Endothelial cell of umbilical vein (primary cell): ENCODE measurements at regions not wholly inside any gene's neighbourhood (a gene's known extent, or its start where the extent isn't known, plus 50 kb on each side); places are given as distances from the start of the nearest gene placed in this dataset.

ENCODE experiments used
- BruUV-seq: library from RNA; stranded (reverse); fragments of 400-500 nt; replicated peaks from 2 replicates; lab custom pipeline; 2021; lab: Mats Ljungman, UMichigan
- CTCF ChIA-PET: fragments of 300-600, 350-600 bp; sonication (Branson Sonifier 250); formaldehyde crosslinking; loops from one replicate; lab custom pipeline; 2021; ENCODE audit warnings: antibody characterized with exemption, inconsistent platforms; lab: Charles Lee
- POLR2A ChIA-PET: fragments of 300-600, 350-600 bp; sonication (Branson Sonifier 250); formaldehyde crosslinking; loops from one replicate; lab custom pipeline; 2021; ENCODE audit warnings: antibody characterized with exemption, inconsistent platforms; lab: Charles Lee
- DNase-seq: peaks from one replicate; pipeline ENCODE4 v3.0.0-alpha.2; 2011; ENCODE audit warnings: low read depth, low spot score
- FAIRE-seq: peaks from 2 replicates; lab custom pipeline; 2011; peaks lifted over from hg19 to GRCh38; lab: Jason Lieb, UNC
- H2AFZ ChIP-seq: 2 replicates; pipeline ENCODE4 v1.6.0; 2012; ENCODE audit warnings: low read depth, low read length, control low read depth, inconsistent platforms
- H3K27ac ChIP-seq: 2 replicates; pipeline ENCODE4 v1.5.1; 2011; ENCODE audit warnings: low read depth, mild to moderate bottlenecking, control low read depth, low read length, moderate library complexity; ENCODE audit not compliant: insufficient read depth
- H3K27me3 ChIP-seq, 2 experiments: 2 replicates each; pipeline versions ENCODE4 v1.6.0 to v1.6.1; 2011; ENCODE audit warnings: low read length in 2 of 2, mixed read lengths in 1 of 2; ENCODE audit not compliant: control insufficient read depth in 2 of 2, insufficient read depth in 2 of 2
- H3K36me3 ChIP-seq, 2 experiments: 2 replicates in 1 of 2; 3 replicates in 1 of 2; pipeline ENCODE4 v1.5.1; 2011; ENCODE audit warnings: low read length in 2 of 2, mild to moderate bottlenecking in 1 of 2, moderate library complexity in 1 of 2; ENCODE audit not compliant: control insufficient read depth in 2 of 2, insufficient read depth in 2 of 2; ENCODE audit errors: extremely low read depth in 1 of 2
- H3K4me1 ChIP-seq: 3 replicates; pipeline ENCODE4 v1.5.1; 2011; ENCODE audit warnings: mild to moderate bottlenecking, low read length; ENCODE audit not compliant: control insufficient read depth, insufficient read depth; ENCODE audit errors: extremely low read depth
- H3K4me2 ChIP-seq: 2 replicates; pipeline ENCODE4 v1.6.1; 2011; ENCODE audit warnings: low read length, control low read depth, mixed read lengths; ENCODE audit not compliant: insufficient read depth
- H3K4me3 ChIP-seq, 3 experiments: fragments of 200-600 bp in 1 of 3; sonication (generic), shearing (Covaris generic) in 1 of 3; replicated peaks in 1 of 3; 2 replicates each; pipeline ENCODE4 v1.5.1; 2011 to 2016; ENCODE audit warnings: control low read depth in 3 of 3, low read length in 3 of 3, mild to moderate bottlenecking in 2 of 3, inconsistent platforms in 1 of 3, low read depth in 1 of 3, moderate library complexity in 1 of 3; ENCODE audit not compliant: insufficient read depth in 1 of 3
- H3K79me2 ChIP-seq: 2 replicates; pipeline ENCODE4 v1.6.0; 2012; ENCODE audit warnings: low read length, inconsistent platforms; ENCODE audit not compliant: control insufficient read depth, insufficient read depth
- H3K9ac ChIP-seq: replicated peaks from 2 replicates; pipeline ENCODE3; 2011; ENCODE audit warnings: low read length, control low read depth; ENCODE audit not compliant: insufficient read depth; ENCODE audit errors: extremely low read depth
- H3K9me1 ChIP-seq: replicated peaks from 3 replicates; pipeline ENCODE4 v1.6.0; 2011; ENCODE audit warnings: mild to moderate bottlenecking, low read length; ENCODE audit not compliant: control insufficient read depth, insufficient read depth; ENCODE audit errors: extremely low read depth
- H3K9me3 ChIP-seq: replicated peaks from 2 replicates; pipeline ENCODE4 v1.5.1; 2012; ENCODE audit warnings: low read length, inconsistent platforms; ENCODE audit not compliant: control insufficient read depth, insufficient read depth
- H4K20me1 ChIP-seq: replicated peaks from 2 replicates; pipeline ENCODE3; 2011; ENCODE audit warnings: mild to moderate bottlenecking, low read length; ENCODE audit not compliant: control insufficient read depth, insufficient read depth; ENCODE audit errors: extremely low read depth
- EZH2 ChIP-seq: IDR thresholded peaks from 2 replicates; pipeline ENCODE4 v1.6.1; 2012; ENCODE audit warnings: borderline replicate concordance, low read depth, mild to moderate bottlenecking, moderate library complexity, low read length, inconsistent platforms; ENCODE audit not compliant: severe bottlenecking
- FOS ChIP-seq: IDR thresholded peaks from 2 replicates; pipeline ENCODE4 v1.6.1; 2011; ENCODE audit warnings: mild to moderate bottlenecking, low read length, moderate library complexity, borderline replicate concordance; ENCODE audit not compliant: insufficient read depth
- GATA2 ChIP-seq: IDR thresholded peaks from 2 replicates; pipeline ENCODE4 v1.7.0; 2011; ENCODE audit warnings: low read depth, mild to moderate bottlenecking, moderate library complexity, mixed read lengths, low read length; ENCODE audit not compliant: insufficient read length, insufficient read depth
- JUN ChIP-seq: IDR thresholded peaks from 2 replicates; pipeline ENCODE4 v1.6.1; 2011; ENCODE audit warnings: borderline replicate concordance, low read depth; ENCODE audit not compliant: insufficient read length, insufficient read depth
- MYC ChIP-seq: IDR thresholded peaks from one replicate; pipeline ENCODE4 v1.6.1; 2011; ENCODE audit warnings: mild to moderate bottlenecking, low read depth, low read length
- POLR2A ChIP-seq: IDR thresholded peaks from 2 replicates; pipeline ENCODE4 v1.6.1; 2012; ENCODE audit warnings: low read depth, mild to moderate bottlenecking, control low read depth, low read length
- POLR2AphosphoS5 ChIP-seq: IDR thresholded peaks from 2 replicates; pipeline ENCODE4 v1.6.1; 2012; ENCODE audit warnings: low read depth, mild to moderate bottlenecking, control low read depth, low read length, moderate library complexity; ENCODE audit not compliant: insufficient read depth
- dilution Hi-C: fragments of 300-500 bp; cut with MboI; formaldehyde crosslinking; loops from one replicate; pipeline ENCODE4 v1.15.0; 2019; ENCODE audit warnings: low sequenced_read_pairs; ENCODE audit not compliant: extremely low pct_ligation_motif_present
- intact Hi-C: fragments of 100-400 bp; cut with micrococcal nuclease; formaldehyde crosslinking; loops from one replicate; pipeline ENCODE4 v1.10.0; 2022
- TF ChIP-seq, protein P1 (sequence below): IDR thresholded peaks from 2 replicates; pipeline ENCODE4 v1.6.1; 2011; ENCODE audit not compliant: insufficient read depth, insufficient read length
- TF ChIP-seq, protein P2 (sequence below), 2 donors: IDR thresholded peaks; 1 replicate in 1 of 2; 2 replicates in 1 of 2; pipeline ENCODE4 v1.5.1; 2011; ENCODE audit warnings: low read length in 2 of 2, mild to moderate bottlenecking in 2 of 2, moderate library complexity in 2 of 2, control low read depth in 1 of 2, inconsistent platforms in 1 of 2, low read depth in 1 of 2; ENCODE audit not compliant: insufficient read depth in 1 of 2; ENCODE audit errors: extremely low read depth in 1 of 2

- H3K9me3 ChIP-seq = no peaks in the 10 kb centered on the region
- DNase-seq (no peak), FAIRE-seq (no peak)
- ChIA-PET POLR2A (no interaction called here), CTCF (interaction anchor here (1.8 kb wide), 1 partner anchor 46 kb away, joined by 4 read pairs; no protein-coding TSS in a partner anchor)
- dilution Hi-C loops (no loop called here), intact Hi-C loops (no loop called here)
- H3K4me3 ChIP-seq = no peak overlapping the region
- H3K4me1 ChIP-seq = peaks cover 8% of the 10 kb centered on the region
- H3K79me2 ChIP-seq = no peaks in the 10 kb centered on the region
- H4K20me1 ChIP-seq = no peaks in the 10 kb centered on the region
- no peak overlapping the region for H3K27ac ChIP-seq
- H3K36me3 ChIP-seq = no peaks in the 10 kb centered on the region
- no peak overlapping the region for H3K9ac ChIP-seq
- H2AFZ ChIP-seq = no peak overlapping the region
- H3K27me3 ChIP-seq = no peaks in the 10 kb centered on the region
- H3K4me2 ChIP-seq = no peak overlapping the region
- H3K9me1 ChIP-seq = no peaks in the 10 kb centered on the region
- TF ChIP-seq GATA2 = no peak
- TF ChIP-seq POLR2AphosphoS5 = no peak
- no peak for TF ChIP-seq FOS
- TF ChIP-seq POLR2A = no peak
- TF ChIP-seq JUN = no peak
- TF ChIP-seq, protein P1, sequence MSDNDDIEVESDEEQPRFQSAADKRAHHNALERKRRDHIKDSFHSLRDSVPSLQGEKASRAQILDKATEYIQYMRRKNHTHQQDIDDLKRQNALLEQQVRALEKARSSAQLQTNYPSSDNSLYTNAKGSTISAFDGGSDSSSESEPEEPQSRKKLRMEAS = no peak
- no peak for TF ChIP-seq EZH2
- TF ChIP-seq, protein P2, sequence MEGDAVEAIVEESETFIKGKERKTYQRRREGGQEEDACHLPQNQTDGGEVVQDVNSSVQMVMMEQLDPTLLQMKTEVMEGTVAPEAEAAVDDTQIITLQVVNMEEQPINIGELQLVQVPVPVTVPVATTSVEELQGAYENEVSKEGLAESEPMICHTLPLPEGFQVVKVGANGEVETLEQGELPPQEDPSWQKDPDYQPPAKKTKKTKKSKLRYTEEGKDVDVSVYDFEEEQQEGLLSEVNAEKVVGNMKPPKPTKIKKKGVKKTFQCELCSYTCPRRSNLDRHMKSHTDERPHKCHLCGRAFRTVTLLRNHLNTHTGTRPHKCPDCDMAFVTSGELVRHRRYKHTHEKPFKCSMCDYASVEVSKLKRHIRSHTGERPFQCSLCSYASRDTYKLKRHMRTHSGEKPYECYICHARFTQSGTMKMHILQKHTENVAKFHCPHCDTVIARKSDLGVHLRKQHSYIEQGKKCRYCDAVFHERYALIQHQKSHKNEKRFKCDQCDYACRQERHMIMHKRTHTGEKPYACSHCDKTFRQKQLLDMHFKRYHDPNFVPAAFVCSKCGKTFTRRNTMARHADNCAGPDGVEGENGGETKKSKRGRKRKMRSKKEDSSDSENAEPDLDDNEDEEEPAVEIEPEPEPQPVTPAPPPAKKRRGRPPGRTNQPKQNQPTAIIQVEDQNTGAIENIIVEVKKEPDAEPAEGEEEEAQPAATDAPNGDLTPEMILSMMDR (IDR thresholded peaks at IDR 0.05; ENCODE audit: extremely low read depth in 1 of 2, insufficient read depth in 1 of 2, low read depth in 1 of 2, low read length in 2 of 2) = no peak
- no peak for TF ChIP-seq MYC
- BruUV-seq = no TSS peak
These were observed 52.0 kb upstream of the PRSS23 start for GRCh38 chr11:86748296-86748695.
